ENCODE measurements at regions not wholly inside any gene's neighbourhood (a gene's known extent, or its start where the extent isn't known, plus 50 kb on each side); places are given as distances from the start of the nearest gene placed in this dataset.

DNA sequence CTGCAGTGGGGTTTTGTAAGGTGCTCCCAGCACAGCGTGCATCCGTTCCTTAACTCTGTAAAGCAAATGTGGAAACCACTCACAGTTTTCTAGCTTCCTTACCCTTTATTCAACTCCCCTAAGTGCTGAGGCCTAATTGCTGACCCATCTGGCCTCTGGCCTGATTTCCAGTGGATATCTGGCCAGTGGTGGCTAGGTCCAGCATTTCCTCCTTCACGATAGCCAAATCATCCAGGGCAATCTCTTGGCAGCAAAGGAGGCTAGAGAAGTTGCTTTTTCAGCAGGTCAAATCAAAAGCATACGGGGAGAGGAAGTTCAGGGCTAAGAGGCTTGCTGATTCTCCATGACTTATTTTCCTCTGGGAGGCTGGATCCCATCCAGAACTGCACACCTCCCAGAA, 286.3 kb upstream of the VLDLR start (continued):
- no peak for TF ChIP-seq MEIS1 (CRISPR knock-in tag; IDR thresholded peaks at IDR 0.05; ENCODE audit: borderline replicate concordance)
- TF ChIP-seq SOX6 (IDR thresholded peaks at IDR 0.05): no peak
- no peak for TF ChIP-seq SOX6 (CRISPR knock-in tag; IDR thresholded peaks at IDR 0.05)

DNA sequence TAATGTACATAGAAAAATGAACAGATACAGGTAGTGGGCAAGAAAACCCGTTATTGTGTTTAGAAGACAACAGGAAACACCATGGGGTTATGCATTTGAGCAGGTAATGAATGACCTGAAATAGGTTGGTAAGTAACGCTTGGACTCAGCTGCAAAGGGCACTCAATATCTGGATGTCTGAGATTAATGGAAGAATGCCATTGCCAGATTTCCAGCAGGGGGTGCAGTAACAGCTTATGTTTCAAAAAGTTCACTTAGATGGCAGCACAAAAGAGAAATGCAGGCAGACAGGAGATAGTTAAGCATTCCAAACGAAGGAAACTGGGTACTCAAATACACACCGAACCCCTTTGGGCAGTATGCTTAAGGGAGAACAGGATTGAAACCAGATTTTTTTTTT, 285.5 kb upstream of the VLDLR start:
- BruUV-seq (replicated peaks): no TSS peak
- FAIRE-seq (no peak), DNase-seq (ENCODE audit: low spot score) (no peak), ATAC-seq (no peak)
- Histone ChIP-seq H3K9me3 (ENCODE audit: low read length) (no peaks in the 10 kb centered on the region), H2AFZ (ENCODE audit: low read length) (no peak overlapping the region), H4K20me1 (ENCODE audit: insufficient read depth, low read length) (no peaks in the 10 kb centered on the region), H3K27me3 (ENCODE audit: control insufficient read depth in 1 of 2, insufficient read depth in 2 of 2, low read length in 2 of 2) (no peaks in the 10 kb centered on the region), H3K4me2 (ENCODE audit: low read depth, low read length) (no peak overlapping the region), H3K4me3 (replicated peaks in 1 of 3; ENCODE audit: insufficient read depth in 1 of 3, low read depth in 2 of 3, low read length in 3 of 3) (no peak overlapping the region), H3K4me1 (ENCODE audit: insufficient read depth, low read length) (no peaks in the 10 kb centered on the region), H3K27ac (ENCODE audit: extremely low read length, insufficient read depth, low read length) (no peak overlapping the region), H3K36me3 (replicated peaks in 1 of 2; ENCODE audit: control insufficient read depth in 1 of 2, insufficient read depth in 2 of 2, low read length in 2 of 2) (no peaks in the 10 kb centered on the region), H3K9ac (ENCODE audit: insufficient read depth, low read depth, low read length) (no peak overlapping the region), H3K79me2 (ENCODE audit: insufficient read depth, low read length) (no peaks in the 10 kb centered on the region)
- CTCF ChIA-PET (ENCODE audit: low intra/inter-chr PET ratio, low total read pairs): no interaction called here
- intact Hi-C loops (cut with micrococcal nuclease; ENCODE audit: unreplicated experiment) (no loop called here), in situ Hi-C loops (cut with HindIII; ENCODE audit: extremely low pct_ligation_motif_present, low pct_unique_long_range_greater_than_20kb) (no loop called here)
- 0 out of 2 replicates have a peak, but pooled peaks have one; percentile 13 for TF ChIP-seq STAG1 (CRISPR knock-in tag; IDR thresholded peaks at IDR 0.05)
- TF ChIP-seq GTF2F1 (IDR thresholded peaks at IDR 0.05; ENCODE audit: low read length): no peak
- POLR2A ChIA-PET: no interaction called here
- WGBS (ENCODE audit: low lambda C conversion rate): 43% methylated on average over 4 of the region's 4 CpGs

DNA sequence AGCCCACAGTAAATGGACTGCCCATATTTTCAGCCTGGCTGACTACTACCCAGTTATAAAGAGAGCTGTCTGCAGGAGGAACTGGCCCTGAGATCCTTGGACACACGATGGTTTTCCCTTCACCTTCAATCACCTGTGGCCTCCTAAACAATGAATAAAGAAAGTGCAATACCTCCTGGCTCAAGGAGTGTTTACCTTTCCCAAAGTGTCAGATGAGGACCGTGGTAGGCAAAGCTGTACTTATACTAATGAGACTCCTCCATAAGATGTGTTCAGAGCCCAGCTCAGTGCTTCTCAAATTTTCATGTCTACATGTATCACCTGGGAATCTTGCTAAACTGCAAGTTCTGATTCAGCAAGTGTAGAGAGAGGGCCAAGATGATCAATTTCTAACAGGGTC, 284.5 kb upstream of the VLDLR start:
- ATAC-seq: no peak
- H3K9ac ChIP-seq (ENCODE audit: insufficient read depth, low read depth, low read length): no peak overlapping the region
- no peak overlapping the region for H2AFZ ChIP-seq (ENCODE audit: low read length)
- no peaks in the 10 kb centered on the region for H3K27me3 ChIP-seq (ENCODE audit: control insufficient read depth in 1 of 2, insufficient read depth in 2 of 2, low read length in 2 of 2)
- no peaks in the 10 kb centered on the region for H3K36me3 ChIP-seq (replicated peaks in 1 of 2; ENCODE audit: control insufficient read depth in 1 of 2, insufficient read depth in 2 of 2, low read length in 2 of 2)
- intact Hi-C loops (cut with micrococcal nuclease; ENCODE audit: unreplicated experiment) (no loop called here), in situ Hi-C loops (cut with HindIII; ENCODE audit: extremely low pct_ligation_motif_present, low pct_unique_long_range_greater_than_20kb) (no loop called here)
- no TSS peak for BruUV-seq (replicated peaks)
- no peaks in the 10 kb centered on the region for H3K79me2 ChIP-seq (ENCODE audit: insufficient read depth, low read length)
- no peaks in the 10 kb centered on the region for H4K20me1 ChIP-seq (ENCODE audit: insufficient read depth, low read length)
- DNase-seq (ENCODE audit: low spot score): no peak
- no peak overlapping the region for H3K4me2 ChIP-seq (ENCODE audit: low read depth, low read length)
- ChIA-PET POLR2A (no interaction called here), CTCF (ENCODE audit: low intra/inter-chr PET ratio, low total read pairs) (no interaction called here)
- no peak overlapping the region for H3K4me3 ChIP-seq (replicated peaks in 1 of 3; ENCODE audit: insufficient read depth in 1 of 3, low read depth in 2 of 3, low read length in 3 of 3)
- no peaks in the 10 kb centered on the region for H3K4me1 ChIP-seq (ENCODE audit: insufficient read depth, low read length)
- TF ChIP-seq NR2F1 (CRISPR knock-in tag; IDR thresholded peaks at IDR 0.05): no peak
- no peak for TF ChIP-seq HDAC6 (IDR thresholded peaks at IDR 0.05; ENCODE audit: low read depth, low read length)
- no peak for TF ChIP-seq SRY (CRISPR knock-in tag; IDR thresholded peaks at IDR 0.05)
- TF ChIP-seq ZNF333 (CRISPR knock-in tag; IDR thresholded peaks at IDR 0.05; ENCODE audit: borderline replicate concordance): no peak
- TF ChIP-seq CREB1 (IDR thresholded peaks at IDR 0.05): no peak
- TF ChIP-seq CREB1 (CRISPR knock-in tag; IDR thresholded peaks at IDR 0.05): no peak
- no peaks in the 10 kb centered on the region for H3K9me3 ChIP-seq (ENCODE audit: low read length)
- 0% methylated on average over 2 of the region's 2 CpGs for WGBS (ENCODE audit: low lambda C conversion rate)
- FAIRE-seq: no peak
- no peak overlapping the region for H3K27ac ChIP-seq (ENCODE audit: extremely low read length, insufficient read depth, low read length)

All from HepG2 (cell line).